HG02763 (cell line): ENCODE measurements at regions not wholly inside any gene's neighbourhood (a gene's known extent, or its start where the extent isn't known, plus 50 kb on each side); places are given as distances from the start of the nearest gene placed in this dataset.
"Not testable (repeated sequence)": the region's sequence is repeated elsewhere in the genome, so short reads cannot be mapped to it uniquely, and the experiment has no call there.

Source experiments
- ATAC-seq: cut with Tn5 transposase; IDR thresholded peaks from one replicate; pipeline ENCODE4 v1.9.1; 2021; ENCODE audit warnings: mild to moderate bottlenecking, moderate library complexity; ENCODE audit not compliant: unreplicated experiment

GRCh38 chrX:75673468-75673867 lies 111.6 kb downstream of the MAGEE2 start:
- ATAC-seq = no peak

- ATAC-seq = no peak
Observed at GRCh38 chrX:75655627-75656026, 129.4 kb downstream of the MAGEE2 start.

- no peak for ATAC-seq
Observed at GRCh38 chrX:75649829-75650228, 127.0 kb upstream of the ZDHHC15 start.

- no peak for ATAC-seq
Observed at GRCh38 chrX:75648803-75649588, 126.2 kb upstream of the ZDHHC15 start.

- no peak for ATAC-seq
Observed at GRCh38 chrX:75642811-75643361, 120.0 kb upstream of the ZDHHC15 start.

- ATAC-seq = no peak
Observed at GRCh38 chrX:75638332-75638731, 115.5 kb upstream of the ZDHHC15 start.

- no peak for ATAC-seq
Observed at GRCh38 chrX:75625232-75625631, 102.4 kb upstream of the ZDHHC15 start.

GRCh38 chrX:75623535-75623934 lies 100.7 kb upstream of the ZDHHC15 start:
- ATAC-seq = no peak

- ATAC-seq = no peak
Observed at GRCh38 chrX:75609406-75609805, 86.6 kb upstream of the ZDHHC15 start.

- ATAC-seq = peak; percentile 58
Observed at GRCh38 chrX:75603833-75604232, 81.0 kb upstream of the ZDHHC15 start.

GRCh38 chrX:75602022-75602421 lies 79.2 kb upstream of the ZDHHC15 start:
- ATAC-seq = not testable (repeated sequence)

GRCh38 chrX:75596178-75596577 lies 73.3 kb upstream of the ZDHHC15 start:
- no peak for ATAC-seq

GRCh38 chrX:75593186-75593585 lies 70.3 kb upstream of the ZDHHC15 start:
- ATAC-seq = not testable (repeated sequence)

- ATAC-seq = no peak
Observed at GRCh38 chrX:75582511-75582910, 59.7 kb upstream of the ZDHHC15 start.
